Fibroblast of villous mesenchyme (primary cell): ENCODE measurements at regions not wholly inside any gene's neighbourhood (a gene's known extent, or its start where the extent isn't known, plus 50 kb on each side); places are given as distances from the start of the nearest gene placed in this dataset.

Experiments
- DNase-seq: peaks from one replicate; pipeline ENCODE4 v3.0.0-alpha.2; 2010; ENCODE audit warnings: low read depth
- H3K4me3 ChIP-seq: 2 replicates; pipeline ENCODE4 v1.5.1; 2011; ENCODE audit warnings: low read depth, mild to moderate bottlenecking, low read length
- CTCF ChIP-seq: IDR thresholded peaks from 2 replicates; pipeline ENCODE4 v1.5.1; 2012; ENCODE audit warnings: low read depth, mild to moderate bottlenecking, low read length; ENCODE audit not compliant: insufficient read depth

GRCh38 chr2:136490100-136490499 is 275.2 kb upstream of the THSD7B start:
- H3K4me3 ChIP-seq: no peak overlapping the region
- TF ChIP-seq CTCF: no peak
- DNase-seq: no peak

DNA sequence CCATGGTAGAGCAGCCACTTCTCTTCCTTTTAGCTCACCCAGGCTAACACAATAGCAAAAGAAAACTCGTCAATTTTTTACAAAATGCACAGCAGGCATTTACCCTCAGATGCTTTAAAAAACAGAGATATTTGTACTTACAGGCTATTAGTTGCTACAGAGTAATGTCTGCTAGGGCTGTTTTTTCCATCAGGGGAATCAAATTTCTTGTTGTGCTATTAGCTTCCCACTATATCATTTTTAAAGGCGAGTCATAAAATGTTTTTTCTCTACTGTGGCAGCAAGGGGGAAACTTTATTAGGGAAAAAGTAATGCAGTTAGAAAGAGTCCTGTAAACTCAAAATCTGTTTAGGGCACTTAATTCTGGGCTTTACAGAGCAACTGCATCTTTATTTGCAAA is 277.9 kb upstream of the THSD7B start:
- no peak for DNase-seq
- H3K4me3 ChIP-seq: no peak overlapping the region
- no peak for TF ChIP-seq CTCF

DNA sequence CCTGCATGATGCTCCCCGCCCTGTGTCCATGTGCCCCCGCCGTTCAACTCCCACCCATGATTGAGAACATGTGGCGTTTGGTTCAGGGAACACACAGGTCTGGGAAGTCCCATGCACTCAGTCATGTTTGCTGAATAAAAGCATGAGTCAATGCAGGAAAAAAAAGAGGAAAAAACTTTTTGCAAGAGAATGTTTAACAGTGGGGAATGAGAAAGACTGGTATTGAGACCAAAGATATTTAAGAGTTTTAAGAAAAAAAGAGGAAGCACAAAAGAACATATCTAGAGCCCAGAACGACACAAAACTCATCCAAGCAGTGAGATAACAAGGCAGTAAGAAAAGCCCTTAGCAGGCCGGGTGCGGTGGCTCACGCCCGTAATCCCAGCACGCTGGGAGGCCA is 279.2 kb upstream of the THSD7B start:
- TF ChIP-seq CTCF: no peak
- no peak overlapping the region for H3K4me3 ChIP-seq
- DNase-seq: no peak

GRCh38 chr2:136482966-136483365 is 282.4 kb upstream of the THSD7B start:
- no peak overlapping the region for H3K4me3 ChIP-seq
- no peak for DNase-seq
- TF ChIP-seq CTCF: no peak

DNA sequence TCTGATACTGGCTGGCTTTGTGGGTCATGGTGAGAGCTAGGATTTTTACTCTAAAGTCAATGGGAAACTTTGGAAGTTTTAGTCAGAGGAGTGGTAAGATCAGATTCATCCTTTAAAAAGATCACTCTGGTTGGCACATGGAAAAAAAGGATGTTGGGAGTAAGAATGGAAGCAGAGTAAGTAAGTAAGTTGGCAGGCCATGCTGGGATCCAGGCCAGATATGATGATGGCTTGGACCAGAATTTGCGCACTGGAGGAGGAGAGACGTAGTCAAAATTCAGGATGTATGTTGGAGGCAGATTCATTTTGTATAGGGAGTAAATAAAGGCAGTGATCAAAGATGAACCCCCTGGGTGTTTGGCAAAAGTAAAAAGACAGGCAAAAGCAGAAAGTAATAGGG is 283.3 kb upstream of the THSD7B start:
- TF ChIP-seq CTCF: no peak
- DNase-seq: no peak
- no peak overlapping the region for H3K4me3 ChIP-seq

GRCh38 chr2:136479696-136480095 is 285.6 kb upstream of the THSD7B start:
- no peak for DNase-seq
- TF ChIP-seq CTCF: no peak
- no peak overlapping the region for H3K4me3 ChIP-seq

DNA sequence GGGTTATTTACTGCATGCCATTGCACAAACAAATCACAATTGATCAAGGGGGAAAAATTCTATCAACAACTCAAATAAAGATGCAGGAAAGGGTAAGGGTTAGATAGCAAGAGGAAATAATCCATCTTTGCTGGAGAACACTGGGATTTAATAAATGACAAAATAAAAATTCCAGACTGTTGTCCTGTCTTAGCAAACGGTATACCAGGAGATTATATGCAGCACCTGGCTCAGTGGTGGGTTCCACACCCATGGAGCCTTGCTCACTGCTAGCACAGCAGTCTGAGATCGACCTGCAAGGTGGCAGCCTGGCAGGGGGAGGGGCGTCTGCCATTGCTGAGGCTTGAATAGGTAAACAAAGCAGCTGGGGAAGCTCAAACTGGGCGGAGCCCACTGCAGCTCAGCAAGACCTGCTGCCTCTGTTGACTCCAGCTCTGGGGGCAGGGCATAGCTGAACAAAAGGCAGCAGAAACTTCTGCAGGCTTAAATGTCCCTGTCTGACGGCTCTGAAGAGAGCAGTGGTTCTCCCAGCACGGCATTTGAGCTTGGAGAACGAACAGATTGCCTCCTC is 296.5 kb upstream of the THSD7B start:
- no peak for TF ChIP-seq CTCF
- no peak overlapping the region for H3K4me3 ChIP-seq
- DNase-seq: no peak
